ENCODE measurements at regions not wholly inside any gene's neighbourhood (a gene's known extent, or its start where the extent isn't known, plus 50 kb on each side); places are given as distances from the start of the nearest gene placed in this dataset.

DNA sequence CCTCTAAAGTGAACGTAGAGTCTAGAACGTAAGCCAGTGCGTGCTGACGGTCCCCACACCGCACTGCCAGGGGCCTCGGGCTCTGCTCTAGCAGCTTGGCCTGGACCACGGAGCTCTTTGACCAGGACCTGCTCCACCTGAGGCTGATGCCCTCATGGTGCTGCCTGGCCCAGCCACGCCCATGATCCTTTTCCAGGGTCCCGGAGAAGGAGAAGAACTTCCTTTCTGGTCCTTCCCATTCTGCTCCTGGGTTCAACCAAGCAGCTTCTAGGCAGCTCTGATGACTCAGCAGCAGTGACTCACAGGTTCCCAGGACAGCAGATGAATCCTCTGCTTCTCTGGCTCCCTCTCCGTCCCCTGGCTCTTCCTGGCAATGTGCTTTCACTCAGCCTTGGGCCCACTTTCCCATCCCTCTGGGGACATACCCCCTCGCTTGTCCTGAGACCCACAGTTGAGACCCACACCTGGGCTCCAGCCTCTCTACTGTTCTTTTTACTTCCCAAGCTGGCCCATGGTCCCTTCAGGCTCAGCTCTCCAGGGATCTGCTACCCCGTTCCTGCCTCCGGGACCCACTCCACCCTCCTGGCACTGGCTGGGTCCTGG, 246.3 kb upstream of the RAB4A start:
- peaks cover 6% of the 10 kb centered on the region for H3K4me1 Mint-ChIP-seq (ENCODE audit: unreplicated experiment)
- DNase-seq (ENCODE audit: extremely low spot score, unreplicated experiment): no peak
- H3K36me3 Mint-ChIP-seq (ENCODE audit: unreplicated experiment): no peaks in the 10 kb centered on the region
- no peaks in the 10 kb centered on the region for H3K9me3 Mint-ChIP-seq (ENCODE audit: unreplicated experiment)
- H3K4me3 Mint-ChIP-seq (ENCODE audit: unreplicated experiment): no peak overlapping the region
- H3K27me3 Mint-ChIP-seq (ENCODE audit: unreplicated experiment): peaks cover 15% of the 10 kb centered on the region
- TF ChIP-seq, protein P1, sequence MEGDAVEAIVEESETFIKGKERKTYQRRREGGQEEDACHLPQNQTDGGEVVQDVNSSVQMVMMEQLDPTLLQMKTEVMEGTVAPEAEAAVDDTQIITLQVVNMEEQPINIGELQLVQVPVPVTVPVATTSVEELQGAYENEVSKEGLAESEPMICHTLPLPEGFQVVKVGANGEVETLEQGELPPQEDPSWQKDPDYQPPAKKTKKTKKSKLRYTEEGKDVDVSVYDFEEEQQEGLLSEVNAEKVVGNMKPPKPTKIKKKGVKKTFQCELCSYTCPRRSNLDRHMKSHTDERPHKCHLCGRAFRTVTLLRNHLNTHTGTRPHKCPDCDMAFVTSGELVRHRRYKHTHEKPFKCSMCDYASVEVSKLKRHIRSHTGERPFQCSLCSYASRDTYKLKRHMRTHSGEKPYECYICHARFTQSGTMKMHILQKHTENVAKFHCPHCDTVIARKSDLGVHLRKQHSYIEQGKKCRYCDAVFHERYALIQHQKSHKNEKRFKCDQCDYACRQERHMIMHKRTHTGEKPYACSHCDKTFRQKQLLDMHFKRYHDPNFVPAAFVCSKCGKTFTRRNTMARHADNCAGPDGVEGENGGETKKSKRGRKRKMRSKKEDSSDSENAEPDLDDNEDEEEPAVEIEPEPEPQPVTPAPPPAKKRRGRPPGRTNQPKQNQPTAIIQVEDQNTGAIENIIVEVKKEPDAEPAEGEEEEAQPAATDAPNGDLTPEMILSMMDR (IDR thresholded peaks at IDR 0.05): no peak
- H3K27ac Mint-ChIP-seq (ENCODE audit: unreplicated experiment): no peak overlapping the region

DNA sequence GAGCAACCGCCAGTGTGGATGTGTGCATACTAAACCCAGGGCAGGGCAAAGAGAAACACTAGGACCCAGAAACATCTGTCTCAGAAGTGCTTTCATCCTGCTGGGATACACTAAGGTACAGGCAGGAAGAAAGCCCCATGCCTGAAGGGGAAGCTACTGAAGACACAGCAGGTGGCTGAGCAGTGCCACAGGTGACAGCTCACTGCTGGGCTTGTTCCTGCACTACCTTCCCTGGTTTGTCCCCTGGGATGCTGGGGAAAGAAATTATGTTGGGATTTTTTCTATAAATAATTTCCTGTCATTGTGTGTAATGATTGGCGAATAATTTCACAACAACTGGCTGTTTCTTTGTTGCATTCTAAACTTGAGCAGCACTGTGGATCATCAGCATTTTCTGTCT, 245.3 kb upstream of the RAB4A start:
- no peak overlapping the region for H3K27ac Mint-ChIP-seq (ENCODE audit: unreplicated experiment)
- H3K36me3 Mint-ChIP-seq (ENCODE audit: unreplicated experiment): no peaks in the 10 kb centered on the region
- H3K27me3 Mint-ChIP-seq (ENCODE audit: unreplicated experiment): peaks cover 11% of the 10 kb centered on the region
- no peak for DNase-seq (ENCODE audit: extremely low spot score, unreplicated experiment)
- no peak overlapping the region for H3K4me3 Mint-ChIP-seq (ENCODE audit: unreplicated experiment)
- TF ChIP-seq, protein P1 (IDR thresholded peaks at IDR 0.05): no peak
- peaks cover 6% of the 10 kb centered on the region for H3K4me1 Mint-ChIP-seq (ENCODE audit: unreplicated experiment)
- no peaks in the 10 kb centered on the region for H3K9me3 Mint-ChIP-seq (ENCODE audit: unreplicated experiment)

DNA sequence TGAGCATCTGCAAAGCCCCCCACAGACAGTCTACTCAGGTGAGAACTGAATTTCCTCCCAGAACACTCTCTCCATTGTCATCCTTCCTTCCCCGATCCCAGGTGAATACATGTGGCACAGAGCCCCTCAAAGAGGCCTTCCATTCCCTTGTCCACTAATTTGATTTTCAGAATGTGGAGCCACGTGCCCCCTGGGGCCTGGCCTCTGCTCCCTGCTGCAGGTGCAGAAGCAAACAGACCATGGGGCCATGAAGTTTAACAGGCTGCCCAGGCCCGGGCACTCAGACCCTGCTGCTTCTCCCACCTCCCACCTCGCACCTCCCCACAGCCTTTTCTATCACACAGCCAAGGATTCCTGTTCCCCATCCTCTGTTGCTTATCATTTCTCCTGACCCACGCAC, 243.8 kb upstream of the RAB4A start:
- TF ChIP-seq, protein P1 (IDR thresholded peaks at IDR 0.05): no peak
- Mint-ChIP-seq H3K27me3 (ENCODE audit: unreplicated experiment) (peaks cover 8% of the 10 kb centered on the region), H3K36me3 (ENCODE audit: unreplicated experiment) (no peaks in the 10 kb centered on the region), H3K4me1 (ENCODE audit: unreplicated experiment) (peaks cover 6% of the 10 kb centered on the region), H3K4me3 (ENCODE audit: unreplicated experiment) (no peak overlapping the region), H3K9me3 (ENCODE audit: unreplicated experiment) (no peaks in the 10 kb centered on the region), H3K27ac (ENCODE audit: unreplicated experiment) (no peak overlapping the region)
- peak; percentile 79 for DNase-seq (ENCODE audit: extremely low spot score, unreplicated experiment)

DNA sequence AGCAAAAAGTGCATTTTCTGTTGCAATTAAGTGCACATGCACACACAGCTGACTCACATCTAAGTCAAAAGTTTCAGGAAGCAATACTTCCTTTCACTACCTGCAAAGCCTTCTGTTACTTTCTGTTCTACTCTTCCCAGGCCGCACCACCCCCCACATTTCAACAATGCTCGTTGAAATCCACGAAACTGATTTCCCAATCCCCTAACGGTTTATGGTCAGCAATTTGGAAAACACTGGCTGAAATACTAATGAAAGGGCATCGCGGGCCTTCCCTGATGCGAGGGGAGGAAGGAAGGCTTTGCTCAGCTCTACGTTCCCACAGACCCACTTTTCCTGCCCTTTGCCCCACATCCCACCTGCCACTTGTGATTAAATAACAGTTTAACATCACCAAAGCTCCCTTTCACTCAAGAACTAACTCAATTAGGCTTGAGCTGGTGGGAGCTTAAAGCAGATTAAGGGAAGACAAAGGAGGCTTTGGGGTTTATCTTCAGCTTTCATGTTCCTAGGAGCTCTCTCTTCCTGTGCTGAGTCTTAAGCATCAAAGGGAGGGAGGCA, 243.2 kb upstream of the RAB4A start:
- no peak overlapping the region for H3K4me3 Mint-ChIP-seq (ENCODE audit: unreplicated experiment)
- no peaks in the 10 kb centered on the region for H3K9me3 Mint-ChIP-seq (ENCODE audit: unreplicated experiment)
- H3K27me3 Mint-ChIP-seq (ENCODE audit: unreplicated experiment): peaks cover 12% of the 10 kb centered on the region
- DNase-seq (ENCODE audit: extremely low spot score, unreplicated experiment): peak; percentile 34
- no peaks in the 10 kb centered on the region for H3K36me3 Mint-ChIP-seq (ENCODE audit: unreplicated experiment)
- H3K27ac Mint-ChIP-seq (ENCODE audit: unreplicated experiment): no peak overlapping the region
- TF ChIP-seq, protein P1 (IDR thresholded peaks at IDR 0.05): no peak
- H3K4me1 Mint-ChIP-seq (ENCODE audit: unreplicated experiment): peaks cover 6% of the 10 kb centered on the region

DNA sequence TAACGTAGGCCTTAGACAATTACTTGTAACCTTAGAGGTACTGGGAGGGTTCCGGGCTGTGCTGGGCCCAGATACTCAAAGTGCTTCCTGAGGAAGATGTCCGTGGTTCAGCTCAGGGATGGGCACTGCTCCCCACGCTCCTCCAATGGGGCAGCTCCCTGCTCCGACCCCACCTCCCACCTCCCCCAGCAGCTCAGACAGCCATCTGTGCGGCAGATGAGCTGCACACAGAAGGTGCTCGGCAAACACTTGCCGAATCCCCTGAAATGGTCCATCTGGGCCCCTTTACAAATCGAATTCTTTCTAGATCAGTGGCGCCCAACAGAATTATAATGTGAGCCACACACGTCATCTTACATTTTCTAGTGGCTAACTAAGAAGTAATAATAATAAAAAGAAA, 242.4 kb upstream of the RAB4A start:
- Mint-ChIP-seq H3K4me1 (ENCODE audit: unreplicated experiment) (peaks cover 6% of the 10 kb centered on the region), H3K9me3 (ENCODE audit: unreplicated experiment) (no peaks in the 10 kb centered on the region), H3K4me3 (ENCODE audit: unreplicated experiment) (no peak overlapping the region), H3K27me3 (ENCODE audit: unreplicated experiment) (peaks cover 19% of the 10 kb centered on the region), H3K27ac (ENCODE audit: unreplicated experiment) (no peak overlapping the region), H3K36me3 (ENCODE audit: unreplicated experiment) (no peaks in the 10 kb centered on the region)
- TF ChIP-seq, protein P1 (IDR thresholded peaks at IDR 0.05): no peak
- DNase-seq (ENCODE audit: extremely low spot score, unreplicated experiment): peak; percentile 73

Measured in osteocyte (in vitro differentiated cells).